ENCODE measurements at regions not wholly inside any gene's neighbourhood (a gene's known extent, or its start where the extent isn't known, plus 50 kb on each side); places are given as distances from the start of the nearest gene placed in this dataset.

GRCh38 chr2:23091900-23092299, 293.1 kb upstream of the KLHL29 start:
- TF ChIP-seq CTCF (IDR thresholded peaks at IDR 0.05; ENCODE audit: insufficient read depth, low read length, poor library complexity, severe bottlenecking): no peak
- no peaks in the 10 kb centered on the region for H3K27me3 ChIP-seq (replicated peaks; ENCODE audit: control insufficient read depth, insufficient read depth, low read length)
- DNase-seq (ENCODE audit: extremely low read depth, insufficient read length): no peak

GRCh38 chr2:23092831-23093230, 292.1 kb upstream of the KLHL29 start:
- no peak for DNase-seq (ENCODE audit: extremely low read depth, insufficient read length)
- no peak for TF ChIP-seq CTCF (IDR thresholded peaks at IDR 0.05; ENCODE audit: insufficient read depth, low read length, poor library complexity, severe bottlenecking)

More at GRCh38 chr2:23091900-23092299, 293.1 kb upstream of the KLHL29 start:
- no peaks in the 10 kb centered on the region for H3K36me3 ChIP-seq (ENCODE audit: control insufficient read depth, insufficient read depth, low read length)
- no peak overlapping the region for H3K4me3 ChIP-seq (replicated peaks; ENCODE audit: low read depth, low read length)

GRCh38 chr2:23093513-23093912, 291.5 kb upstream of the KLHL29 start:
- Histone ChIP-seq H3K36me3 (ENCODE audit: control insufficient read depth, insufficient read depth, low read length) (no peaks in the 10 kb centered on the region), H3K4me3 (replicated peaks; ENCODE audit: low read depth, low read length) (no peak overlapping the region), H3K27me3 (replicated peaks; ENCODE audit: control insufficient read depth, insufficient read depth, low read length) (no peaks in the 10 kb centered on the region)
- TF ChIP-seq CTCF (IDR thresholded peaks at IDR 0.05; ENCODE audit: insufficient read depth, low read length, poor library complexity, severe bottlenecking): no peak
- no peak for DNase-seq (ENCODE audit: extremely low read depth, insufficient read length)

More at GRCh38 chr2:23092831-23093230, 292.1 kb upstream of the KLHL29 start:
- H3K36me3 ChIP-seq (ENCODE audit: control insufficient read depth, insufficient read depth, low read length): no peaks in the 10 kb centered on the region
- H3K4me3 ChIP-seq (replicated peaks; ENCODE audit: low read depth, low read length): no peak overlapping the region
- no peaks in the 10 kb centered on the region for H3K27me3 ChIP-seq (replicated peaks; ENCODE audit: control insufficient read depth, insufficient read depth, low read length)

- Histone ChIP-seq H3K4me3 (replicated peaks; ENCODE audit: low read depth, low read length) (no peak overlapping the region), H3K36me3 (ENCODE audit: control insufficient read depth, insufficient read depth, low read length) (no peaks in the 10 kb centered on the region), H3K27me3 (replicated peaks; ENCODE audit: control insufficient read depth, insufficient read depth, low read length) (no peaks in the 10 kb centered on the region)
- DNase-seq (ENCODE audit: extremely low read depth, insufficient read length): no peak
- TF ChIP-seq CTCF (IDR thresholded peaks at IDR 0.05; ENCODE audit: insufficient read depth, low read length, poor library complexity, severe bottlenecking): no peak
Measured at GRCh38 chr2:23096906-23097602, 287.9 kb upstream of the KLHL29 start.

- no peaks in the 10 kb centered on the region; the same call in none of the 2 replicates for H3K27me3 ChIP-seq (replicated peaks; ENCODE audit: control insufficient read depth, insufficient read depth, low read length)
- no peak for TF ChIP-seq CTCF (IDR thresholded peaks at IDR 0.05; ENCODE audit: insufficient read depth, low read length, poor library complexity, severe bottlenecking)
- no peak overlapping the region for H3K4me3 ChIP-seq (replicated peaks; ENCODE audit: low read depth, low read length)
- DNase-seq (ENCODE audit: extremely low read depth, insufficient read length): no peak
- H3K36me3 ChIP-seq (ENCODE audit: control insufficient read depth, insufficient read depth, low read length): no peaks in the 10 kb centered on the region
Measured at GRCh38 chr2:23100406-23100805, 284.6 kb upstream of the KLHL29 start.
